ENCODE measurements at regions not wholly inside any gene's neighbourhood (a gene's known extent, or its start where the extent isn't known, plus 50 kb on each side); places are given as distances from the start of the nearest gene placed in this dataset.

- no peak overlapping the region for H3K4me3 ChIP-seq (ENCODE audit: low read depth, low read length)
- no peak for TF ChIP-seq CTCF (IDR thresholded peaks at IDR 0.05; ENCODE audit: low read depth, low read length, missing control alignments)
- no peak for DNase-seq (ENCODE audit: low read depth)
Measured at GRCh38 chrX:23559975-23560374, 107.3 kb upstream of the PRDX4 start.

GRCh38 chrX:23570674-23571343 is 96.5 kb upstream of the PRDX4 start:
- DNase-seq (ENCODE audit: low read depth): no peak
- no peak overlapping the region for H3K4me3 ChIP-seq (ENCODE audit: low read depth, low read length)
- TF ChIP-seq CTCF (IDR thresholded peaks at IDR 0.05; ENCODE audit: low read depth, low read length, missing control alignments): no peak

- no peak overlapping the region for H3K4me3 ChIP-seq (ENCODE audit: low read depth, low read length)
- no peak for TF ChIP-seq CTCF (IDR thresholded peaks at IDR 0.05; ENCODE audit: low read depth, low read length, missing control alignments)
- DNase-seq (ENCODE audit: low read depth): no peak
Measured at GRCh38 chrX:23575281-23575680, 92.0 kb upstream of the PRDX4 start.

GRCh38 chrX:23578079-23578478 is 89.2 kb upstream of the PRDX4 start:
- H3K4me3 ChIP-seq (ENCODE audit: low read depth, low read length): no peak overlapping the region
- DNase-seq (ENCODE audit: low read depth): no peak
- TF ChIP-seq CTCF (IDR thresholded peaks at IDR 0.05; ENCODE audit: low read depth, low read length, missing control alignments): no peak

GRCh38 chrX:23589496-23589895 is 77.8 kb upstream of the PRDX4 start:
- no peak for TF ChIP-seq CTCF (IDR thresholded peaks at IDR 0.05; ENCODE audit: low read depth, low read length, missing control alignments)
- no peak overlapping the region for H3K4me3 ChIP-seq (ENCODE audit: low read depth, low read length)
- no peak for DNase-seq (ENCODE audit: low read depth)

- TF ChIP-seq CTCF (IDR thresholded peaks at IDR 0.05; ENCODE audit: low read depth, low read length, missing control alignments): no peak
- H3K4me3 ChIP-seq (ENCODE audit: low read depth, low read length): no peak overlapping the region
- no peak for DNase-seq (ENCODE audit: low read depth)
Measured at GRCh38 chrX:23592741-23593140, 74.6 kb upstream of the PRDX4 start.

- H3K4me3 ChIP-seq (ENCODE audit: low read depth, low read length): no peak overlapping the region
- no peak for DNase-seq (ENCODE audit: low read depth)
- no peak for TF ChIP-seq CTCF (IDR thresholded peaks at IDR 0.05; ENCODE audit: low read depth, low read length, missing control alignments)
Measured at GRCh38 chrX:23598575-23598974, 68.7 kb upstream of the PRDX4 start.
